B cell (primary cell): ENCODE measurements at regions not wholly inside any gene's neighbourhood (a gene's known extent, or its start where the extent isn't known, plus 50 kb on each side); places are given as distances from the start of the nearest gene placed in this dataset.

Source experiments
- CTCF ChIP-seq: fragments of 200-600 bp; IDR thresholded peaks from one replicate; pipeline ENCODE4 v1.8.0; 2022; ENCODE audit warnings: antibody characterized with exemption, mild to moderate bottlenecking
- EZH2 ChIP-seq: IDR thresholded peaks from 2 replicates; pipeline ENCODE4 v1.6.1; 2012; ENCODE audit warnings: borderline replicate concordance, low read depth, mild to moderate bottlenecking, moderate library complexity, low read length; ENCODE audit not compliant: insufficient read depth, poor library complexity, severe bottlenecking

- no peak for TF ChIP-seq CTCF
- TF ChIP-seq EZH2, result no peak
Observed at GRCh38 chr3:40871394-40871793, 327.9 kb upstream of the CTNNB1 start.
